ENCODE measurements at regions not wholly inside any gene's neighbourhood (a gene's known extent, or its start where the extent isn't known, plus 50 kb on each side); places are given as distances from the start of the nearest gene placed in this dataset.

DNA sequence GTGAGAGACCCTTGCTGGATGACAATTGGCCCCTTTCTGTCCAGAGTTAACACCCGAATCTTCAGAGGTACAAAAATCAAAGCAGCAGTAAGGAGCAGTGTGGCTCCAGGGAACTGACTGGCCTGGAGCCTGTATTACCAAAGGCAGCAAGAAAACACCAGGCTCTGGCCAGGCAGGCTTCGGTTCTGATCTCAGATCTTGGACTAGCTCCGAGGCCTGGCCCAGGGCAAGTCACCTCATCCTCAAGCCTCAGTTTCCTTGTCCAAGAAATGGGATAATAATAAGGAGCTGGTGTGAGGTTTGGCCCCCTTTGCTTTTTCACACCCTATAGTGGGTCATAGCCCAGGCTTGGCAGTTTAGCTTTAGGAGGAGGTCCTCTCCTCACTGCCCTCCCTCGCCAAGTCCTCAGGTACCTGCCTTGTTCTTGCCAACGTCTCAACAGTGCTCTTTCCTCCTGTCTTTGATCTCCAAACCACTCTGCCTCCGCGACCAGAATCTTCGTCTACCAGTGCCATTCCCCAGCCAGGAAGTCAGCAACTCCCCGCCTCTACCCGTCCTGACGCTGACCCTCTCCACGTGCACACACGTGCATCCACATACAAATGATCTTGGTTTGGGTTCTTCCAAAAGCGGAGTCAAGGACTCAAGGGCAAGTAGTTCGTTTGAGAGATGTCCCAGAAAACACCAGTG lies 82.6 kb upstream of the TLE3 start:
- intact Hi-C loops (cut with DNase I; ENCODE audit: low total_unique reads) = no loop called here
- no peak for TF ChIP-seq POLR2A (IDR thresholded peaks at IDR 0.05)
- TF ChIP-seq, protein P1, sequence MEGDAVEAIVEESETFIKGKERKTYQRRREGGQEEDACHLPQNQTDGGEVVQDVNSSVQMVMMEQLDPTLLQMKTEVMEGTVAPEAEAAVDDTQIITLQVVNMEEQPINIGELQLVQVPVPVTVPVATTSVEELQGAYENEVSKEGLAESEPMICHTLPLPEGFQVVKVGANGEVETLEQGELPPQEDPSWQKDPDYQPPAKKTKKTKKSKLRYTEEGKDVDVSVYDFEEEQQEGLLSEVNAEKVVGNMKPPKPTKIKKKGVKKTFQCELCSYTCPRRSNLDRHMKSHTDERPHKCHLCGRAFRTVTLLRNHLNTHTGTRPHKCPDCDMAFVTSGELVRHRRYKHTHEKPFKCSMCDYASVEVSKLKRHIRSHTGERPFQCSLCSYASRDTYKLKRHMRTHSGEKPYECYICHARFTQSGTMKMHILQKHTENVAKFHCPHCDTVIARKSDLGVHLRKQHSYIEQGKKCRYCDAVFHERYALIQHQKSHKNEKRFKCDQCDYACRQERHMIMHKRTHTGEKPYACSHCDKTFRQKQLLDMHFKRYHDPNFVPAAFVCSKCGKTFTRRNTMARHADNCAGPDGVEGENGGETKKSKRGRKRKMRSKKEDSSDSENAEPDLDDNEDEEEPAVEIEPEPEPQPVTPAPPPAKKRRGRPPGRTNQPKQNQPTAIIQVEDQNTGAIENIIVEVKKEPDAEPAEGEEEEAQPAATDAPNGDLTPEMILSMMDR (IDR thresholded peaks at IDR 0.05) = no peak
- no peaks in the 10 kb centered on the region for H3K9me3 ChIP-seq

DNA sequence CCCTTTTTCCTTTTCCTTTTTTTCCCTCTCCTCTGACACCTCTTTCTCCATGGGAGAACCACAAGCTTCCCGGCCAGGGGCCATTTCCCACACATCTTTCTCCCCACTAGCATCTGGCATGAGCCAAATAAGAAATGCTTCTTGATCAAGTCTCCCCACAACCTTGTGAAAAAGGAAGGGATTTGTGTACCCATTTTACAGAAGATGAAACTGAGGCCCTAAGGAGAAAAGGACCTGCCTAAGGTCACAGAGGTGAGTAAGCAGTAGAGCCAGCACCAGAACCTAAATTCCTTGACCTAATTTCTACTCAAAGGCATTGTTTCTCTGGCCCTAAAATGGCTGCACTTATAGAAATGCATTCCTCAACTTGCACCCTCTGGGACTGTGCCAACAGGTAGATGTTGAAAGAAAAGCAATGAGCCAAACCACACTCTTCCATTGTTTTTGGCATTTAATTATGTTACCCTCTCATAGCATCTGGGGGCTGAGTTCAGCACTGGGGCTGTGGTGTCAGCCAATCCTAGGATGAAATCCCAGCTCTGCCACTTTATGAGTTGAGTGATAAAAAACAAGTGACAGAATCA lies 81.7 kb upstream of the TLE3 start:
- TF ChIP-seq, protein P1 (IDR thresholded peaks at IDR 0.05) = no peak
- H3K4me3 ChIP-seq = no peak overlapping the region
- intact Hi-C loops (cut with DNase I; ENCODE audit: low total_unique reads) = no loop called here
- no peak for DNase-seq
- no peaks in the 10 kb centered on the region for H3K9me3 ChIP-seq
- no peak overlapping the region for H3K27ac ChIP-seq
- H3K36me3 ChIP-seq = no peaks in the 10 kb centered on the region
- no peaks in the 10 kb centered on the region for H3K4me1 ChIP-seq
- no peaks in the 10 kb centered on the region for H3K27me3 ChIP-seq

More for the DNA sequence above, 82.6 kb upstream of the TLE3 start:
- DNase-seq = no peak
- Histone ChIP-seq H3K4me1 (no peaks in the 10 kb centered on the region), H3K36me3 (no peaks in the 10 kb centered on the region), H3K27ac (no peak overlapping the region), H3K4me3 (no peak overlapping the region), H3K27me3 (no peaks in the 10 kb centered on the region)

DNA sequence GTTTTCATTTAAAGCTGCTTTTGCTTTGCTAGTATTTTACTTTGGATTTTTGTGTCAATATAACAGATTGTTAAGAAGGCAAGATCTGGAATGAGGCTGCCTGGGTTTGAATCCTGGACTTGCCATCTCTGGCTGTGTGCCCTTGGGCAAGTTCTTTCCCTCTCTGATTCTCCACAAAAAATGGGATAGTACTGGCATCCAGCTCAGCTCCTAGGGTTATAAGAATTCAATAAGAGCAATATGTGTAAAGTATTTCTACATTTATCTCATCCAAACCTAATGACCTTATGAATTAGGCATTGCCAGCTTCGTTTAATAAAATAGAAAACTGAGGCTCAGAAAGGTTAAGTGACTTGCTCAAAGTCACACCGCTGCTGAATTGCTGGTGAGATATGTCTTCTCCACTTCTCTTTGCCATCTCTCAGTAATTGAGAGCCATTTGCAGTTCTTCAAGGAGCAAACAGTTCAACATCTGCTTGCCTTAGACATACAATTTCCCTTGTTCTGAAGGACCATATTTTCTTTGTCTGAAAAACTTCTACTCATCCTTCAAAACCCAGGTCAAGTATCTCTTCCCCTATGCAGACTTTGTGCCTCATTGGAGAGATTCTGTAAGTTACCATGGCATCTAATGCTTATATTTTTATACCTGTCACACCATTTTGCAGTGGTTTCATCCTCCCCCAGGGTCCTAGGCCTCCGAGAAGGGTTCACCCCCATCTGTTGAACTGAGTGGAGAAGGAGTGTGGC lies 80.8 kb upstream of the TLE3 start:
- TF ChIP-seq POLR2A (IDR thresholded peaks at IDR 0.05) = no peak
- H3K36me3 ChIP-seq = no peaks in the 10 kb centered on the region
- intact Hi-C loops (cut with DNase I; ENCODE audit: low total_unique reads) = no loop called here
- no peaks in the 10 kb centered on the region for H3K9me3 ChIP-seq
- no peaks in the 10 kb centered on the region for H3K4me1 ChIP-seq
- H3K27me3 ChIP-seq = no peaks in the 10 kb centered on the region
- DNase-seq = no peak
- no peak overlapping the region for H3K27ac ChIP-seq
- H3K4me3 ChIP-seq = no peak overlapping the region

DNA sequence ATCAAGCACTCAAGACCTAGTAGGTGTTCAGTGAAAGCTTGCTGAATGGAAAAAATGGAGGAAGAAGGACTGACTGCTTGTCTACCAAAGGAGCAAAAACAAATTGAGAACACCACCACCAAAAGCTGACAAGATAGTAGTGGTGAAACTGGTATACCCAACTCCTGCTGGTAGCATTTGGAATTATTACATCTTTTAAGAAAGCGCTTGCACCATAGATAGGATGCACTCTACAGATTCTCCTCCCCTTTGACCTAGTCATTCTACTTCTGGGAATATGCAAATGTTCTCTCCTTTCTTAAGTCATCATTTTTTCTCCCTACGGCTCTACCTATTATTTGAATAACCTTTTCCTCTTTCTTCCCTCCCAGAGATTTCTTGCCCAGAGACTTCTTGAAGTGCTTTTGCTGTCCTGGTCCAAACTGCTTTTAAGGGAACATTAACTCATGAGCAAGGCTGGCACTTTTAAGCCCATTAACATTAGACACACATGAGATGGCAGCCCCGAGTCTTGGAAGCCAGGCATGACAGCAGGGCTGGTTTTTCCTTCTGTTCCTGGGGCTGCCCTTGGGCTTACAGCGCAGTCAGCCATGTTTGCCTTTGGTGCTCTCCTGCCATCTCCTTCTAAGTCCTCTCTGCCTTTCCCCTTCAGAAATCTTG lies 75.0 kb upstream of the TLE3 start:
- Histone ChIP-seq H3K27me3 (no peaks in the 10 kb centered on the region), H3K4me1 (no peaks in the 10 kb centered on the region), H3K36me3 (no peaks in the 10 kb centered on the region), H3K27ac (no peak overlapping the region), H3K4me3 (no peak overlapping the region), H3K9me3 (no peaks in the 10 kb centered on the region)
- no peak for DNase-seq
- intact Hi-C loops (cut with DNase I; ENCODE audit: low total_unique reads) = no loop called here
- no peak for TF ChIP-seq POLR2A (IDR thresholded peaks at IDR 0.05)
- TF ChIP-seq, protein P1 (IDR thresholded peaks at IDR 0.05) = no peak

DNA sequence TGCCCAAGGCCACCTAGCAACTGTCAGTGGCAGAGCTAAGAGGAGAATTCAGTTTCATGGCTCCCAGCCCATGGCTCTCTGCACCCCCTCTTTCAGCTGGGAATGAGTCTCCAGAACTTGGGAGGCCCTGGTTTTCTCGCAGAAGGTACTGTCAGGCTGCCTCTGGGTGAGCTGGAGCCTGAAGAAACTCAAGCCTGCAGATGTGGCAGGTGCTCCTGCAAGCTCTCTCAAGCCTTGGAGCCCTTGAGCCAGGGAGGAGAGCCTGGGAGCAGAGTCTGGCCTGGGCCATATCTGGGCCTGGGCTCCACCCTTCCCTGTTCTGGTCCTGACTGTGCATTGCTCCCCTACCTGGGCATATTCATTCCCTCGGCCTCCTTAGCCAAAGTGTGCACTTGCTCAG lies 74.4 kb upstream of the TLE3 start:
- H3K27ac ChIP-seq = no peak overlapping the region
- intact Hi-C loops (cut with DNase I; ENCODE audit: low total_unique reads) = no loop called here
- H3K27me3 ChIP-seq = no peaks in the 10 kb centered on the region
- TF ChIP-seq POLR2A (IDR thresholded peaks at IDR 0.05) = no peak
- TF ChIP-seq, protein P1 (IDR thresholded peaks at IDR 0.05) = no peak
- no peaks in the 10 kb centered on the region for H3K4me1 ChIP-seq
- DNase-seq = no peak
- no peaks in the 10 kb centered on the region for H3K36me3 ChIP-seq
- no peaks in the 10 kb centered on the region for H3K9me3 ChIP-seq
- no peak overlapping the region for H3K4me3 ChIP-seq
